ENCODE measurements at regions not wholly inside any gene's neighbourhood (a gene's known extent, or its start where the extent isn't known, plus 50 kb on each side); places are given as distances from the start of the nearest gene placed in this dataset.

- TF ChIP-seq, protein P1, sequence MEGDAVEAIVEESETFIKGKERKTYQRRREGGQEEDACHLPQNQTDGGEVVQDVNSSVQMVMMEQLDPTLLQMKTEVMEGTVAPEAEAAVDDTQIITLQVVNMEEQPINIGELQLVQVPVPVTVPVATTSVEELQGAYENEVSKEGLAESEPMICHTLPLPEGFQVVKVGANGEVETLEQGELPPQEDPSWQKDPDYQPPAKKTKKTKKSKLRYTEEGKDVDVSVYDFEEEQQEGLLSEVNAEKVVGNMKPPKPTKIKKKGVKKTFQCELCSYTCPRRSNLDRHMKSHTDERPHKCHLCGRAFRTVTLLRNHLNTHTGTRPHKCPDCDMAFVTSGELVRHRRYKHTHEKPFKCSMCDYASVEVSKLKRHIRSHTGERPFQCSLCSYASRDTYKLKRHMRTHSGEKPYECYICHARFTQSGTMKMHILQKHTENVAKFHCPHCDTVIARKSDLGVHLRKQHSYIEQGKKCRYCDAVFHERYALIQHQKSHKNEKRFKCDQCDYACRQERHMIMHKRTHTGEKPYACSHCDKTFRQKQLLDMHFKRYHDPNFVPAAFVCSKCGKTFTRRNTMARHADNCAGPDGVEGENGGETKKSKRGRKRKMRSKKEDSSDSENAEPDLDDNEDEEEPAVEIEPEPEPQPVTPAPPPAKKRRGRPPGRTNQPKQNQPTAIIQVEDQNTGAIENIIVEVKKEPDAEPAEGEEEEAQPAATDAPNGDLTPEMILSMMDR (IDR thresholded peaks at IDR 0.05; ENCODE audit: insufficient read depth, low read length, poor library complexity, severe bottlenecking): no peak
- Histone ChIP-seq H3K27me3 (ENCODE audit: control insufficient read depth, insufficient read depth, low read length) (no peaks in the 10 kb centered on the region), H3K36me3 (ENCODE audit: control insufficient read depth, insufficient read depth, low read length) (no peaks in the 10 kb centered on the region), H3K4me3 (ENCODE audit: low read depth, low read length) (no peak overlapping the region)
- no peak for DNase-seq (ENCODE audit: low read depth)
Observed at GRCh38 chr7:42768045-42768444, 143.8 kb downstream of the C7orf25 start.

DNA sequence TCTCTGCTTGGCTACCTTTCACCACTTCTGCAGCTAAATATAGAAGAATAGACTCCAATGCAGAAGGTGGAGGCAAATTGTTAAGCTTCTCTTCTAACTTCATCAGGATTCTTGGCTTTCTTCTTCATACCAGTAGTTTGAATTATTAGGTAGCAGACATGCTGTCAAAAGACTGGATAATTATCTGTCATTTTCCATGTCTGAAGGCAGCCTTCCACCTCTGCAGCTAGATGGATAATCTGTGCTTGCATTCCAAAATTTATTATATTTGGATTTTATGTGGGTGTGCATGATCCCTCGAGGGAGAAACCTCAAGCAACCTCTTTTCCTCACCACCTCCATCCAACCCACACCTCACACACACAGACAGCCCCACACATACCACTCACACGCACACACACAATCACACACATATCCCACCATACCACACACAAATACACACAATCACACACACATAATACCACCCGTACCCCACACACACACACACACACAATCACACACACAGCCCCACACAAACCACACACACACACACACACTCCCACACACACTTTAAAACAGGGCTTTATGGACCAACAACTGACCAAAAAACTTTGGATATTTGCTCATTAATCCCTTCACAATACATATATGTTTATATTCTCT is 145.0 kb downstream of the C7orf25 start:
- TF ChIP-seq, protein P1 (IDR thresholded peaks at IDR 0.05; ENCODE audit: insufficient read depth, low read length, poor library complexity, severe bottlenecking): no peak
- Histone ChIP-seq H3K27me3 (ENCODE audit: control insufficient read depth, insufficient read depth, low read length) (no peaks in the 10 kb centered on the region), H3K36me3 (ENCODE audit: control insufficient read depth, insufficient read depth, low read length) (no peaks in the 10 kb centered on the region), H3K4me3 (ENCODE audit: low read depth, low read length) (no peak overlapping the region)
- DNase-seq (ENCODE audit: low read depth): no peak

DNA sequence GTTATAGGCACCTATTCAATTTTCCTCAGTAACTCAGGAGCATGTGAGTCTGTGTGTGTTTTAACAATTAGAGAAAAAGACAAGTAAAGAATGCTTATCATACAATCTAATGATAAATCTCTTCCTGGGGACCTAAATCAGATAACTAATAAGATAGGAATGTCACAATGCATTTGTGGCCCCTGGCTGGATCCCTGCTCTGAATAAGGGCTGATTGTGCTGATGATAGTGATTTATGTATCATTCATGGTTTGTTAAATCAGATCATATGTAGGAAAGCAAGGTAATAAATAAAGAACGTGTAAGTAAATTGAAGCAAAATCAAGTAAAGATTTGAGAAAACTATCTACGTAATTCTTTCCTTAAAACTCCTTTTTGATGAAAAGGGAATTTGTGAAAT is 145.9 kb downstream of the C7orf25 start:
- no peak overlapping the region for H3K4me3 ChIP-seq (ENCODE audit: low read depth, low read length)
- no peaks in the 10 kb centered on the region for H3K27me3 ChIP-seq (ENCODE audit: control insufficient read depth, insufficient read depth, low read length)
- H3K36me3 ChIP-seq (ENCODE audit: control insufficient read depth, insufficient read depth, low read length): no peaks in the 10 kb centered on the region
- TF ChIP-seq, protein P1 (IDR thresholded peaks at IDR 0.05; ENCODE audit: insufficient read depth, low read length, poor library complexity, severe bottlenecking): no peak
- no peak for DNase-seq (ENCODE audit: low read depth)

GRCh38 chr7:42763137-42763551 is 148.7 kb downstream of the C7orf25 start:
- Histone ChIP-seq H3K4me3 (ENCODE audit: low read depth, low read length) (no peak overlapping the region), H3K36me3 (ENCODE audit: control insufficient read depth, insufficient read depth, low read length) (no peaks in the 10 kb centered on the region), H3K27me3 (ENCODE audit: control insufficient read depth, insufficient read depth, low read length) (no peaks in the 10 kb centered on the region)
- no peak for DNase-seq (ENCODE audit: low read depth)
- TF ChIP-seq, protein P1 (IDR thresholded peaks at IDR 0.05; ENCODE audit: insufficient read depth, low read length, poor library complexity, severe bottlenecking): no peak

- H3K36me3 ChIP-seq (ENCODE audit: control insufficient read depth, insufficient read depth, low read length): no peaks in the 10 kb centered on the region
- no peak overlapping the region for H3K4me3 ChIP-seq (ENCODE audit: low read depth, low read length)
- DNase-seq (ENCODE audit: low read depth): no peak
- H3K27me3 ChIP-seq (ENCODE audit: control insufficient read depth, insufficient read depth, low read length): no peaks in the 10 kb centered on the region
- TF ChIP-seq, protein P1 (IDR thresholded peaks at IDR 0.05; ENCODE audit: insufficient read depth, low read length, poor library complexity, severe bottlenecking): no peak
Observed at GRCh38 chr7:42761486-42761885, 150.4 kb downstream of the C7orf25 start.

GRCh38 chr7:42758124-42758523 is 153.7 kb downstream of the C7orf25 start:
- no peak for DNase-seq (ENCODE audit: low read depth)
- Histone ChIP-seq H3K27me3 (ENCODE audit: control insufficient read depth, insufficient read depth, low read length) (no peaks in the 10 kb centered on the region), H3K36me3 (ENCODE audit: control insufficient read depth, insufficient read depth, low read length) (no peaks in the 10 kb centered on the region), H3K4me3 (ENCODE audit: low read depth, low read length) (no peak overlapping the region)
- TF ChIP-seq, protein P1 (IDR thresholded peaks at IDR 0.05; ENCODE audit: insufficient read depth, low read length, poor library complexity, severe bottlenecking): no peak

Measured in kidney epithelial cell (primary cell).